ENCODE measurements at regions not wholly inside any gene's neighbourhood (a gene's known extent, or its start where the extent isn't known, plus 50 kb on each side); places are given as distances from the start of the nearest gene placed in this dataset.
"Not testable (repeated sequence)": the region's sequence is repeated elsewhere in the genome, so short reads cannot be mapped to it uniquely, and the experiment has no call there.

GRCh38 chr3:153028381-153028780 is 133.6 kb upstream of the RAP2B start:
- peak in 8 of 56 donors; percentile 4 to 29 (median 10) for DNase-seq

DNA sequence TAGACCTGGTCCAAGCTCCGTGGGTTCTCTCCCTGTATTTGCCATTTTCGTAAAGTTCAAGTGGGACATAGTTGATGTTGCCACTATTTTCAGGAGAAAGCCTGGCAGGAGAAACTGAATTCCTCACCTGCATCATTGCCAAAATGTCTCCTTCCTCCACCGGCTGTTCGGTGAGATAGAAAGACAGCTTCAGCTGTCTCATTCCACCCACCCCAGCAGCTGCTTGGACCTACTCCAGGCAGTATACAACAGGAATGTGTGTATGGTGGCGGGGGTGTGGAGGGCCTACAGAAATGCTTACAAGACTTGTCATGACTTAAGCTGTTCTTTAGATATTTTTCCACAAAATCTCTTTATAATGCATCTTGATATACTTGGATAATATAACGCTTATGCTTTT is 132.7 kb upstream of the RAP2B start:
- peak in 25 of 56 donors; percentile 3 to 72 (median 19) for DNase-seq

DNA sequence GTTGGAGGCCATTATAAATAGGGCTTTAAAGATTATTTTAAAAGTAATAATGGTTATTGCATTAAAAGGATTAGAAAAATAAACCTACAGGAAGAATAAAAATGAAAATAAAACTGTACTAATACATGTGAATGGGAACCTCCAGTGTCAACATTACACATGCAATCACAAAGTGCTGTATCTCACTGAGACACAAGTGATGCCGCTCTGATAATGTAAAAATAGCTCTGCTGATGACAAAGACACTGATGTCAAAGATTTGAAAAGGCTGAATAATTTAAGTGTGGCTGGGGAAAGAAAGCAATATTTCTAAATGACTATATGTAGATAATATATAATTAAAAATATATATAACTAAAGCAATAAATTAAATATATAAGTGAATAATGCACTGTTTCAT is 129.1 kb upstream of the RAP2B start:
- DNase-seq: no peak

DNA sequence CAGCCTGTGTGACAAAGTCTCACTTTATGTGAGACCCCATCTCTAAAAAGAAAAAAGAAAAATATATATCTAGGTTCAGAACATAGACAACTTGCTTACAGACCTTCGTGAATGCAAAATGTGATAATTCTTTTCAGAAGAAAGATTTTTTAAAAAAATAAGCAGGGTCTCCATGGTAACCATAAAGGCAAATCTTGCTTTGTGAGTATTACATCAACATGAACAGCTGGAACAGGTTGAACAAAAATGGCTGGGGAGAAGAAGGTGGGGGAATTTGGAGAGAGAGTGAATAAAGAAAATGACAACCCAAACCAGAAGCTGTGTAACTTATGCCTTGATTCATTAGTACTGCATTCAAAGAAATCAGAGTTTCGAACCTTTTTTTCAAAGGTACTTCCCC is 125.2 kb upstream of the RAP2B start:
- no peak for DNase-seq

DNA sequence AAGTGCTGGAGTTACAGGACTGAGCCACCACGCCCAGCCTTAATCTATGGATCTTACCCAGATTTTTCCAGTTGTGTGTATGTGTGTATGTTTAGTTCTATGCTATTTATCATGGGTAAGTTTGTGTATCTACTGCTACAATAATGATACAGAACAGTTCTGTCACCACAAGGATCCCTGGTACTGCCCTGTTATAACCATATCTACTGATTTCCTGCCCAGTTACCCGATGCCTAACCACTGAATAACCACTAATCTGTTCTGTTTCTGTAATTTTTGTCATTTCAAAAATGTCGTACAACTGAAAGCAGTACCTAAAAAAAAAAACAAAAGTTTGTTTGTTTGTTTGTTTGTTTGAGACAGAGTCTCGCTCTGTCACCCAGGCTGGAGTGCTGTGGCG is 123.7 kb upstream of the RAP2B start:
- no peak for DNase-seq

GRCh38 chr3:153038779-153039178 is 123.2 kb upstream of the RAP2B start:
- no peak for DNase-seq

DNA sequence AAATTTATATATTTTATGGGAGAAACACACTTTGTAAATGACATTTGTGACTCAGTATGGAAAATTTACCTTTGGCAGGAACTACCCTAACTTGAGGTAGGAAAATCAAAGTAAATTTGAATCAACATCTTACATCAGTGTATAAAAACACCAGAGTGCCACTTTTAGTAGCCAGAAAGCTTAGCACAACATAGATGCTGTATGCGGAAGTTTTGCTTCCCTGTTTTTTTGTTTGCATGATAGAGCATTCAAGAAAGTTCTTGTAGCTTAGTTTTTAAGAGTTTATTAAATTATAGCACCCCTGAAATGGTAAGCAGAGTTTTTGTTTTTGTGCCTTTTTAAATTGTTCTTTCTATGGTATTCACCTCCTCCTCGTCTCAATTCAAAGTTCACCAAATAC is 120.8 kb upstream of the RAP2B start:
- DNase-seq: no peak

GRCh38 chr3:153042088-153042487 is 119.9 kb upstream of the RAP2B start:
- DNase-seq: no peak

- no peak for DNase-seq
Observed at GRCh38 chr3:153043729-153044328, 118.2 kb upstream of the RAP2B start.

GRCh38 chr3:153045150-153045549 is 116.9 kb upstream of the RAP2B start:
- no peak for DNase-seq

- no peak for DNase-seq
Observed at GRCh38 chr3:153050978-153051377, 111.0 kb upstream of the RAP2B start.

DNA sequence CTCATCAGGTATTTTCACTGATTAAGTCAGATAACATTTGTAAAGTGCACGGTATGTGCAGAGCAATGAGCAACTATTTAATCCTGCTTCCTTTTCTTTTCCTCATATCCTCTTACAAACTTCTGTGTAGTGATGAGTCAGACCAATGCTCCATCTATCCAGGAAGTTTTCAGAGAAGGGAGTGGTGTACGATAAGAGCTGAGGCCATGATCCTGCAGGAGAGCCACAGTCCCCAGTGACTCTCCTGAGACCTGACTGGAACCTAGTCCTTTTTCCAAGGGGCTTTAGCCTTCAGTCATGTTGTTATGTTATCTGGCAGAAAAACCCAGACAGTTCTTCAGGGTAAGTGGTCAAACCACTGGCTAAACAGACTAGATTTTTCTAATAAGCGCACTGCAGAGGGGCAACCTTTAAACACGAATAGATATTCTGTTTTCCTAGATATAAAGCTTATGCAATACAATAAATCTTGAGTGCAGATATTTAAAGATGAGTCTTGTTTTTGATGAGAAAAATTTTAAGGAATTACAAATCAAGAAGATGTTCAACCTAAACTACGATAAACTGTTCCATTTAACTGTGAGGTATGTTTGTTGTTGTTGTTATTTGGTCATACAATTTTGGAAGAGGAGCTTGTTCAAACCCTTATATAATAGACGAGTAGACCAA is 110.5 kb upstream of the RAP2B start:
- DNase-seq: no peak

- peak in 1 of 56 donors; percentile 1 for DNase-seq
Observed at GRCh38 chr3:153052096-153052460, 109.9 kb upstream of the RAP2B start.

DNA sequence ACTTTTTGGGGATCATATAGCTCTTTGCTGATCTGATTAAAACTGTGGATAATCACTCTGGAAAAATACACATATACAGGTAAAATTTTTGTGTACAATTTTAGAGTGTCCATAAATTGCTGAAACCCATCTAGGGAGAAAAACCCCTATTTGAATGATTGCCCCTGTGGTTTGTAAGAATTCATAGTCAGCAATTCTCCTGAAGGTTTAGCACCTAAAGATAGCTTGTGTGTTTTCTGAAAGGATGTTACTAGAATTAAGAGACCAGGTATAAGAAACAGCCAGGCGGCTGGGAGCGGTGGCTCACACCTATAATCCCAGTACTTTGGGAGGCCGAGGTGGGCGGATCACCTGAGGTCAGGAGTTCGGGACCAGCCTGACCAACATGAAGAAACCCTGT is 106.8 kb upstream of the RAP2B start:
- no peak for DNase-seq

GRCh38 chr3:153055779-153056178 is 106.2 kb upstream of the RAP2B start:
- DNase-seq: no peak

DNA sequence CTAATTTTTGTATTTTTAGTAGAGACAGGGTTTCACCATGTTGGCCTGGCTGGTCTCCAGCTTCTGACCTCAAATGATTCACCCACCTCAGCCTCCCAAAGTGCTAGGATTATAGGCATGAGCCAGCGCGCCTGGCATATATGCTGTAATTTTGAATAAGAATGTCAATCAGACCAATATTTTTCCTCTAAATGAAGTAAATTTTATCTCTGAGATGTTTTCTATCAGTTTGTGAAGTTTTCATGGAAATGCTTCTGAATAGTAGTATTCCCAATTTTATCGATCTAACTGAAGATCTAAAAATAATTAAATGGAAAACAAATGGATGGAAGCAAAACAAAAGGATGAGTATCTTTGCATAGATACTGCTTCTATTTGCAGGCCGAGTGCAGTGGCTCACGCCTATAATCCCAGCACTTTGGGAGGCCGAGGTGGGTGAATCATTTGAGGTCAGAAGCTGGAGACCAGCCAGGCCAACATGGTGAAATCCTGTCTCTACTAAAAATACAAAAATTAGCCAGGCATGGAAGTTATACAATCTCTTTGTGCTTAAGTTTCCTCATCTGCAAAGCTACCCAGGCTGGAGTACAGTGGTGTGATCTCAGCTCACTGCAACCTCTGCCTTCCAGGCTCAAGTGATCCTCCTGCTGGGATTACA is 103.9 kb upstream of the RAP2B start:
- not testable (repeated sequence) for DNase-seq

DNA sequence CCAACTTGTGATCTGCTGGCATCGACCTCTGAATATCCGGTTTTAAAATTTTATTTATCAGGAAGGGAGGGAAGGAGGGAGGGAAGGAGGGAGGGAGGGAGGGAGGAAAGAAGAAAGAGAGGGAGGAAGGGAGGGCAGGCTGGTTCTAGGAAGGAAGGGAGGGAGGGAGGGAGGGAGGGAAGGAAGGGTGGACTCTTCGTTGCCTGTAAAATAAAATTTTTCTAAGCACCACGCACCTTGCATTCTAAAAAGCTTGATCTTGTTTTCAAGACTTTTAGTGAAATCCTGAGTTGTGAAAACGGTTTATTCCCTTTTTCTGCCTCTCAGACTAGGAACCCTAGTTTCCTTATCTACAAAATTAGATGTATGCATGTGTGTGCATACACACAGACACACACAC is 101.7 kb upstream of the RAP2B start:
- no peak for DNase-seq

GRCh38 chr3:153061938-153062528 is 100.0 kb upstream of the RAP2B start:
- DNase-seq: no peak

- no peak for DNase-seq
Observed at GRCh38 chr3:153063337-153063736, 98.7 kb upstream of the RAP2B start.

- DNase-seq: no peak
Observed at GRCh38 chr3:153066983-153067382, 95.0 kb upstream of the RAP2B start.

- no peak for DNase-seq
Observed at GRCh38 chr3:153069598-153070510, 92.2 kb upstream of the RAP2B start.

DNA sequence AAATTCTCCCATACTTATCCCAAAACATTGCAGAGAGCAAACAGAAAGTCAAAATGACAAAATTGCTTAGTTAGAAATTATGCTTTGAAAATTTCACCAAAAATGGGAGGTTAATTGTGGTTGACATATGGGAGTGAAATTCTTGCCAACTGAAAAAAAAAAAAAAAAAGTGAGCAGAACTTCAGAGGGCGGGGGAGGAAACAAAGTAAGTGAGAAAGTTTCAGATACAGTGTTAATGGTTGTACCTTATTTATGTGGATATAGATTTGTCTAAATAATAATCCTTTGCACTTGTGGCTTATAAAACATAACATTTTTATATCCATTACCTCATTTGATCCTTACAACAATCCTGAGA is 91.5 kb upstream of the RAP2B start:
- no peak for DNase-seq
